ENCODE measurements at regions not wholly inside any gene's neighbourhood (a gene's known extent, or its start where the extent isn't known, plus 50 kb on each side); places are given as distances from the start of the nearest gene placed in this dataset.

DNA sequence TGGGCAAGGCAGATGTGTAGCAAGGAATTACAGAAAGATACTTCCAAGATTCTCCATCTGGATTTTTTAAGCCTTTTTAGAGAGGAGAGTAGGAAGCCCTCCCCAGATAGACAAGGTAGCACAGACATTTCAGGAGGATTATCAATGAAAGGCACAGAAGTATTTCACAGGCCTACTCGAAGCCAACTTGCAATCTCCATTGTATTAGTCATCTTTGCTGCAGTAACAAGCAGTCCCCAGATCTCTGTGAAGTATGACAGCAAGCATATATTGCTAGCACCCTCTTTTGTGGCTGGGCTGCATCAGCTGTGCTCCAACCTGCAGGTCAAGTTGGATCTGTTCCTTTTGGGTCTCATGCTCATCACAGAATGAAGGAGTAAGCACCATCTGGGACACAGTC is 101.6 kb downstream of the MAF start:
- POLR2A ChIA-PET = no interaction called here
- Histone ChIP-seq H3F3A (replicated peaks; ENCODE audit: insufficient read depth) (no peaks in the 10 kb centered on the region), H3K4me2 (no peak overlapping the region), H3K27me3 (ENCODE audit: insufficient read depth) (no peaks in the 10 kb centered on the region), H3K4me3 (ENCODE audit: low read depth in 2 of 2, low read length in 1 of 2) (no peak overlapping the region), H3K36me3 (replicated peaks in 1 of 2; ENCODE audit: control insufficient read depth in 1 of 2, insufficient read depth in 2 of 2, low read length in 1 of 2) (no peaks in the 10 kb centered on the region), H3K27ac (ENCODE audit: low read depth in 2 of 2, low read length in 1 of 2) (no peak overlapping the region), H3K4me1 (ENCODE audit: control insufficient read depth in 1 of 2, insufficient read depth in 2 of 2, low read depth in 1 of 2, low read length in 1 of 2) (no peaks in the 10 kb centered on the region), H2AFZ (ENCODE audit: low read depth) (no peak overlapping the region), H3K79me2 (ENCODE audit: insufficient read depth) (no peaks in the 10 kb centered on the region), H4K20me1 (ENCODE audit: insufficient read depth) (no peaks in the 10 kb centered on the region), H3K9me3 (no peaks in the 10 kb centered on the region; the same call in 1 of the 2 replicates), H3K9ac (no peak overlapping the region), H3K9me2 (no peaks in the 10 kb centered on the region)
- 13% methylated on average over 1 of the region's 1 CpG for WGBS (ENCODE audit: low lambda C conversion rate)
- TF ChIP-seq POLR2AphosphoS5 (IDR thresholded peaks at IDR 0.05; ENCODE audit: low read depth, low read length) = no peak
- no peak for TF ChIP-seq RCOR1 (IDR thresholded peaks at IDR 0.05; ENCODE audit: low read length)
- TF ChIP-seq EP300 (IDR thresholded peaks at IDR 0.05; ENCODE audit: borderline replicate concordance in 1 of 2, low read depth in 1 of 2, low read length in 1 of 2) = no peak
- TF ChIP-seq, protein P1, sequence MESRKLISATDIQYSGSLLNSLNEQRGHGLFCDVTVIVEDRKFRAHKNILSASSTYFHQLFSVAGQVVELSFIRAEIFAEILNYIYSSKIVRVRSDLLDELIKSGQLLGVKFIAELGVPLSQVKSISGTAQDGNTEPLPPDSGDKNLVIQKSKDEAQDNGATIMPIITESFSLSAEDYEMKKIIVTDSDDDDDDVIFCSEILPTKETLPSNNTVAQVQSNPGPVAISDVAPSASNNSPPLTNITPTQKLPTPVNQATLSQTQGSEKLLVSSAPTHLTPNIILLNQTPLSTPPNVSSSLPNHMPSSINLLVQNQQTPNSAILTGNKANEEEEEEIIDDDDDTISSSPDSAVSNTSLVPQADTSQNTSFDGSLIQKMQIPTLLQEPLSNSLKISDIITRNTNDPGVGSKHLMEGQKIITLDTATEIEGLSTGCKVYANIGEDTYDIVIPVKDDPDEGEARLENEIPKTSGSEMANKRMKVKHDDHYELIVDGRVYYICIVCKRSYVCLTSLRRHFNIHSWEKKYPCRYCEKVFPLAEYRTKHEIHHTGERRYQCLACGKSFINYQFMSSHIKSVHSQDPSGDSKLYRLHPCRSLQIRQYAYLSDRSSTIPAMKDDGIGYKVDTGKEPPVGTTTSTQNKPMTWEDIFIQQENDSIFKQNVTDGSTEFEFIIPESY (IDR thresholded peaks at IDR 0.05; ENCODE audit: borderline replicate concordance, low read depth) = no peak
- TF ChIP-seq, protein P2, sequence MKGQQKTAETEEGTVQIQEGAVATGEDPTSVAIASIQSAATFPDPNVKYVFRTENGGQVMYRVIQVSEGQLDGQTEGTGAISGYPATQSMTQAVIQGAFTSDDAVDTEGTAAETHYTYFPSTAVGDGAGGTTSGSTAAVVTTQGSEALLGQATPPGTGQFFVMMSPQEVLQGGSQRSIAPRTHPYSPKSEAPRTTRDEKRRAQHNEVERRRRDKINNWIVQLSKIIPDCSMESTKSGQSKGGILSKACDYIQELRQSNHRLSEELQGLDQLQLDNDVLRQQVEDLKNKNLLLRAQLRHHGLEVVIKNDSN (IDR thresholded peaks at IDR 0.05; ENCODE audit: borderline replicate concordance, low read depth) = no peak
- no peak for TF ChIP-seq YY1 (IDR thresholded peaks at IDR 0.05; ENCODE audit: low read depth)
- no peak for TF ChIP-seq MXI1 (IDR thresholded peaks at IDR 0.05; ENCODE audit: low read depth, low read length)
- TF ChIP-seq TCF12 (IDR thresholded peaks at IDR 0.05) = no peak
- TF ChIP-seq, protein P3, sequence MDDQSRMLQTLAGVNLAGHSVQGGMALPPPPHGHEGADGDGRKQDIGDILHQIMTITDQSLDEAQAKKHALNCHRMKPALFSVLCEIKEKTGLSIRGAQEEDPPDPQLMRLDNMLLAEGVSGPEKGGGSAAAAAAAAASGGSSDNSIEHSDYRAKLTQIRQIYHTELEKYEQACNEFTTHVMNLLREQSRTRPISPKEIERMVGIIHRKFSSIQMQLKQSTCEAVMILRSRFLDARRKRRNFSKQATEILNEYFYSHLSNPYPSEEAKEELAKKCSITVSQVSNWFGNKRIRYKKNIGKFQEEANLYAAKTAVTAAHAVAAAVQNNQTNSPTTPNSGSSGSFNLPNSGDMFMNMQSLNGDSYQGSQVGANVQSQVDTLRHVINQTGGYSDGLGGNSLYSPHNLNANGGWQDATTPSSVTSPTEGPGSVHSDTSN (IDR thresholded peaks at IDR 0.05) = no peak
- no peak for TF ChIP-seq NFIC (IDR thresholded peaks at IDR 0.05; ENCODE audit: borderline replicate concordance)
- no peak for TF ChIP-seq SIN3A (IDR thresholded peaks at IDR 0.05; ENCODE audit: borderline replicate concordance, low read depth, low read length)
- TF ChIP-seq, protein P4, sequence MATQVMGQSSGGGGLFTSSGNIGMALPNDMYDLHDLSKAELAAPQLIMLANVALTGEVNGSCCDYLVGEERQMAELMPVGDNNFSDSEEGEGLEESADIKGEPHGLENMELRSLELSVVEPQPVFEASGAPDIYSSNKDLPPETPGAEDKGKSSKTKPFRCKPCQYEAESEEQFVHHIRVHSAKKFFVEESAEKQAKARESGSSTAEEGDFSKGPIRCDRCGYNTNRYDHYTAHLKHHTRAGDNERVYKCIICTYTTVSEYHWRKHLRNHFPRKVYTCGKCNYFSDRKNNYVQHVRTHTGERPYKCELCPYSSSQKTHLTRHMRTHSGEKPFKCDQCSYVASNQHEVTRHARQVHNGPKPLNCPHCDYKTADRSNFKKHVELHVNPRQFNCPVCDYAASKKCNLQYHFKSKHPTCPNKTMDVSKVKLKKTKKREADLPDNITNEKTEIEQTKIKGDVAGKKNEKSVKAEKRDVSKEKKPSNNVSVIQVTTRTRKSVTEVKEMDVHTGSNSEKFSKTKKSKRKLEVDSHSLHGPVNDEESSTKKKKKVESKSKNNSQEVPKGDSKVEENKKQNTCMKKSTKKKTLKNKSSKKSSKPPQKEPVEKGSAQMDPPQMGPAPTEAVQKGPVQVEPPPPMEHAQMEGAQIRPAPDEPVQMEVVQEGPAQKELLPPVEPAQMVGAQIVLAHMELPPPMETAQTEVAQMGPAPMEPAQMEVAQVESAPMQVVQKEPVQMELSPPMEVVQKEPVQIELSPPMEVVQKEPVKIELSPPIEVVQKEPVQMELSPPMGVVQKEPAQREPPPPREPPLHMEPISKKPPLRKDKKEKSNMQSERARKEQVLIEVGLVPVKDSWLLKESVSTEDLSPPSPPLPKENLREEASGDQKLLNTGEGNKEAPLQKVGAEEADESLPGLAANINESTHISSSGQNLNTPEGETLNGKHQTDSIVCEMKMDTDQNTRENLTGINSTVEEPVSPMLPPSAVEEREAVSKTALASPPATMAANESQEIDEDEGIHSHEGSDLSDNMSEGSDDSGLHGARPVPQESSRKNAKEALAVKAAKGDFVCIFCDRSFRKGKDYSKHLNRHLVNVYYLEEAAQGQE (IDR thresholded peaks at IDR 0.05; ENCODE audit: low read depth, low read length) = no peak
- no peak for TF ChIP-seq ELF1 (IDR thresholded peaks at IDR 0.05)
- TF ChIP-seq FOXM1 (IDR thresholded peaks at IDR 0.05; ENCODE audit: low read depth) = no peak
- TF ChIP-seq JUND (IDR thresholded peaks at IDR 0.05) = no peak
- no peak for DNase-seq
- CTCF ChIA-PET = interaction anchor here (1.1 kb wide), 1 partner anchor 573 kb away, joined by 3 read pairs; no protein-coding TSS in a partner anchor

Data from SK-N-SH (cell line).